Right ventricle myocardium inferior (tissue), 1 donor: ENCODE measurements at regions not wholly inside any gene's neighbourhood (a gene's known extent, or its start where the extent isn't known, plus 50 kb on each side); places are given as distances from the start of the nearest gene placed in this dataset.

ENCODE experiments used
- ATAC-seq: fragments of 200-7000 bp; cut with Tn5 transposase; one replicate; pipeline ENCODE4 v1.9.1; 2020; ENCODE audit warnings: mild to moderate bottlenecking, moderate library complexity
- DNase-seq: peaks from one replicate; pipeline ENCODE4 v3.0.0; 2021; ENCODE audit errors: missing footprints
- intact Hi-C: fragments of 100-400 bp; cut with DNase I; formaldehyde crosslinking; loops from one replicate; pipeline ENCODE4 v1.11.0; 2022
- donor health status: DM: no; HTN: yes; CAD: no; lungs with severe emphysema.

DNA sequence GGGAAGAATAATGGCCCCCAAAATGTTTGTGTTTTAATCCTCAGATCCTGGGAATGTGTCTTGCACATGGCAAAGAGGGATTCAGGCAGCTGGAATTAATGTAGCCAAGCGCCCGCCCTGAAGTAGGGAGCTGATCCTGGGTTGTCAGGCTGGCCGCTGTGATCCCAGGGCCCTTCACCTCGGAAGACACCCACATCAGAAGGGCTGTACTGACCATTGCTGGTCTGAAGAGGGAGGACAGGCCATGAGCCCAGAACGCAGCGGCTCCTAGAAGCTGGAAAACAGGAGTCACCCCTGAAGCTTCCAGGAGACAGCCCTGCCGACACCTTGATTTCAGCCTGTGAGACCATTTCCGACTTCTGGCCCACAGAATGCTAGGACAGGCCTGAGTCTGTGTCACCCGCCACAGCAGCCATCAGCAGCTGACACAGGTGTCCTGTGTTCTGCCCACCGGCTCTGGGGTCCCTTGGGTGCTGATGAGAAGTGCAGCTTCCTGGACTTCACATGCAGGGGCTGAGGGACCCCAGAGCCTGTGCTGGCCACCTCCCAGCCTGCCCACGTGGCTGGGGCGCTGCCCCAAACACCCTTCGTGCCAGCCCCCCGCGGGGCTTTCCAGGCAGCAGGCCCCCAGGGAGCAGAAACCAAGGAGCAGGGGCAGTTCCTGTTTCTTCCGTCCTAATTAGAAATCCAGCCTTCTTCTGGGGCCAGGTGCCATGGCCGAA, 86.3 kb downstream of the ERMARD start:
- intact Hi-C loops: loop anchor here (10.0 kb wide), 1 partner anchor 317 kb away; no protein-coding TSS in a partner anchor
- DNase-seq (no peak), ATAC-seq (no peak)

DNA sequence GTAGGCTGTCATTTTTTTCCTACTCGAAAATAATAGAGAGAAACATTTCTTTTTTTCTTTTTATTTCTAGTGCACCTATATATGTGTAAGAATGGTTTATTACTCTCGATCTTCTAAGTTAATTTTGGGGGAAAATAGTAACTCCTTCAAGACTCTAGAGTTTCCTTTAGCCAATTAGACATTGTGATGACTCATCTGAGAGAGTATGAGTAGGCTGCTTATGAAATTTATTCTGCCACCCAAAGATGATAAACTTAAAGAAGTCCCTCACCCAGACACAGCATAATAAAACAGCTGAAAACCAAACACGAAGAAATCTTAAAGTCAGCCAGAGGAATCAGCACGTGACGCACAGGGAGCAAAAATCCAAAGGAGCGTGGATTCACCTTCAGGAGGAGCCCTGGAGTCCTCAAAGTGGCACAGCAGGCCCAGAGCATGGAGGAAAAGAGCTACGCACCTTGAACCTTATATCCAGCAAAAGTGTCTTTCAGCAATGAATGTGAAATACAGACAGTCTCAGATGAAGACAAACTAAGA, 81.9 kb downstream of the ERMARD start:
- ATAC-seq: no peak
- DNase-seq: no peak
- intact Hi-C loops: loop anchor here (2.0 to 10.0 kb wide), 3 partner anchors 99 to 459 kb away; no protein-coding TSS in a partner anchor

DNA sequence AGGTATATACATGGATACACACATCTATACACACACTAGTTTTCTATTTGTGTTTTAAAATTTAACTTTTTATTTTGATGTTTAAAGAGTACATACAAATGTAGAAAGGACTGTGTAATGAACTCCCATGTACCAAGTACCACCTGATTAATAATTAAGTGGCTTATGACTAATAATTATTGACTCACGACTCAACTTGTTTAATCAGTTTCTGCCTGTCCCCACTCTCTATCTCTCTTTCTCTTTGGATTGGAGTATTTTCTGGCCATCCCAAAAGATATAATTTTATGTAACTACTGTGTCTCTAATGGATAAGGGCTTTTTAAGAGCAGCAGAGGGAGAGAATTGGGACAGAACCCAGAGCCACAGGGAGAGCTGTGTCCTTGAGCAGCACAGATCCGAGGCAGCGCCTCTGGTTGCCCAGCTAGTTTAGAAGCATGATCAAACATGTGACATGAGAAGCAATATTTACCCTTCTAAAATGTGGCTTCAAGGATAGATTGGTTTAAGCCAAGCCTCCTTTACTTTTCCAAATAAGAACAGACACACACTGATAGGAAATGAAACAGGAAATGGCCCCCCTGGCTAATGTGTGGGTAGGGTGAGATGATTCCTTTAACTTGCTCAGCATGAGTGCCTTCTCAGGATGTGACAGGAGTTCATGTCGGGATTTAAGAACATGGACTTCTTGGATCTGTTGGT, 81.0 kb downstream of the ERMARD start:
- ATAC-seq (no peak), DNase-seq (no peak)
- intact Hi-C loops: loop anchor here (2.0 to 10.0 kb wide), 3 partner anchors 100 to 460 kb away; no protein-coding TSS in a partner anchor

DNA sequence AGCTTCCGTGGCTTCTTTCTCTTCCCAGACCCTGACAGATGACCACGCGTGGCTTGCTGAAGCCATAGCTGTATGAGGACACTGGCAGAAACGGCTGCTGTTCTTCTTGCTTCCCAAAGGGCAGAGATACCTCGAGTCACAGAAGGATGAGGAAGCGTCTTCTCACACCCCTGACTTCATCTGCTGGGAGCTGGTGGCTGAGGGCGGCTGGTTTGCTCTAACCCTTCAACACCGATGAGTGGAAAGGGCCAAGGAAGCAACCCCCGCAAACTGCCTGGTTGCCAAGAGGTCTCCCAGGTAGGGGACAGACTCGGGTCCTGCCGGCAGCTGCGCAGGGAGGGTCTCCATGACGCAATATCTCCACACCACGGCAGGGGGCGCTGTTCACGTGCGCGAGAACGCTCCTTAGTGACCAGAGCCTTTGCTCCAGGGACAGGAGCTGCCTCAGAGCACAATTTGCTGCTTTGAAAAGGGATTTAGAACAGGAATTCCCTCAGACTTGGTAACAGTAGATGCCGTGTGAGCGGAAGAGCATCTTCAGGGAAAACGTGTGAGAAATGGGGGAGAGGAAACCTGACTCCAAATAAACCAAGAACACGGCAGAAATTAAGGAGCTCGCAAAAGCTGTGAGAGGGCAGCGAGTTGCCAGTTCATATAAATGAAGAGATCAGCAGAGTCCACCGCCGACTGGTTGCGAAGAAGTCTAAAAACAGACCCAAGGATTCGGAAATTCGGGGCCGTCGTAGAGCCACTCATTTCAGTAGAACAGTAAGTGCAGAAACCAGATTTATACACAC, 80.2 kb downstream of the ERMARD start:
- ATAC-seq: peak; percentile 79
- DNase-seq: peak; percentile 88
- intact Hi-C loops: loop anchor here (1.0 to 10.0 kb wide), 4 partner anchors 101 to 698 kb away; no protein-coding TSS in a partner anchor
